ENCODE measurements at regions not wholly inside any gene's neighbourhood (a gene's known extent, or its start where the extent isn't known, plus 50 kb on each side); places are given as distances from the start of the nearest gene placed in this dataset.

DNA sequence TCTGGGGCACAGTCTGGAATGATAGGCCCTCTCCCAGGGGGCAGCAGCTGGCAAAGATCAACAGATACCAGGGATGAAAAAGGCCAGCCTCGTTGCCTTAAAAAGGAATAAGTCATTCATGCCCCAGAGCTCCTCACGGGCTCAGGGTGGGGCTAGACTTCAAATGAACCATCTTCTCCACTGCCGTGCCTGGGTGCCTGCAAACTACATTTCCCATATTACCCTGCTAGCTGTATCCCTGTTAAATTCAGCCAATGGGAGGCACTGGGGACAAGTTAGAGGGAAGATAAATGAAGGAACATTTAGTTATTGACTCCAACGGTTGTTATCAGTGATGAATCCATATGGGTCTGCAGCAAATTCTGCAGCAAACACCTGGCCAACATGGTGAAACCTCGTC is 101.2 kb upstream of the CYYR1 start (continued):
- no peak for TF ChIP-seq NRF1 (IDR thresholded peaks at IDR 0.05; ENCODE audit: low read depth, low read length)
- TF ChIP-seq POLR2AphosphoS5 (IDR thresholded peaks at IDR 0.05; ENCODE audit: low read depth, low read length), result no peak

Data from H1 (cell line).